H9 (cell line): ENCODE measurements at regions not wholly inside any gene's neighbourhood (a gene's known extent, or its start where the extent isn't known, plus 50 kb on each side); places are given as distances from the start of the nearest gene placed in this dataset.

Experiments
- DNase-seq: peaks from one replicate; pipeline ENCODE4 v3.0.0-alpha.2; 2017
- H2AFZ ChIP-seq: one replicate; pipeline ENCODE4 v1.6.1; 2013; ENCODE audit warnings: mild to moderate bottlenecking, low read length, control low read depth, moderate library complexity
- H2AK5ac ChIP-seq: 2 replicates; pipeline ENCODE4 v1.6.1; 2013; ENCODE audit warnings: low read length, control low read depth, mixed read lengths; ENCODE audit not compliant: insufficient read length
- H2BK120ac ChIP-seq: one replicate; pipeline ENCODE4 v1.6.1; 2013; ENCODE audit warnings: low read depth, mild to moderate bottlenecking, low read length, control low read depth, inconsistent platforms; ENCODE audit not compliant: poor library complexity, severe bottlenecking
- H2BK12ac ChIP-seq: 2 replicates; pipeline ENCODE4 v1.6.1; 2013; ENCODE audit warnings: low read length, control low read depth, mixed read lengths, low read depth; ENCODE audit not compliant: insufficient read length
- H2BK15ac ChIP-seq: 2 replicates; pipeline ENCODE4 v1.6.1; 2013; ENCODE audit warnings: low read depth, low read length, control low read depth
- H2BK20ac ChIP-seq: one replicate; pipeline ENCODE4 v1.6.1; 2013; ENCODE audit warnings: low read depth, mild to moderate bottlenecking, low read length, control low read depth, inconsistent platforms; ENCODE audit not compliant: poor library complexity, severe bottlenecking
- H2BK5ac ChIP-seq: 2 replicates; pipeline ENCODE4 v1.6.1; 2013; ENCODE audit warnings: low read length, control low read depth, mixed read lengths; ENCODE audit not compliant: insufficient read length
- H3K14ac ChIP-seq: 2 replicates; pipeline ENCODE4 v1.6.1; 2013; ENCODE audit warnings: low read length, control low read depth; ENCODE audit not compliant: insufficient read depth
- H3K18ac ChIP-seq: 2 replicates; pipeline ENCODE4 v1.6.1; 2013; ENCODE audit warnings: low read depth, mild to moderate bottlenecking, mixed read lengths, low read length, control low read depth; ENCODE audit not compliant: insufficient read length
- H3K23ac ChIP-seq: 2 replicates; pipeline ENCODE4 v1.6.1; 2013; ENCODE audit warnings: low read length, control low read depth, mixed read lengths, low read depth; ENCODE audit not compliant: insufficient read length
- H3K23me2 ChIP-seq: 2 replicates; pipeline ENCODE4 v1.6.1; 2013; ENCODE audit warnings: low read depth, mild to moderate bottlenecking, mixed read lengths, low read length, control low read depth; ENCODE audit not compliant: insufficient read length, poor library complexity, severe bottlenecking
- H3K27ac ChIP-seq: 2 replicates; pipeline ENCODE4 v1.5.1; 2013; ENCODE audit warnings: low read length, control low read depth, mixed read lengths, low read depth; ENCODE audit not compliant: insufficient read length
- H3K27me3 ChIP-seq: 2 replicates; pipeline ENCODE4 v1.6.1; 2013; ENCODE audit warnings: low read length, control low read depth, inconsistent platforms; ENCODE audit not compliant: insufficient read depth
- H3K4ac ChIP-seq: 2 replicates; pipeline ENCODE4 v1.6.1; 2013; ENCODE audit warnings: low read depth, mild to moderate bottlenecking, control low read depth, inconsistent platforms, low read length, moderate library complexity
- H3K4me1 ChIP-seq: 2 replicates; pipeline ENCODE4 v1.6.1; 2013; ENCODE audit warnings: low read length, control low read depth, inconsistent platforms; ENCODE audit not compliant: insufficient read depth
- H3K4me2 ChIP-seq: 2 replicates; pipeline ENCODE4 v1.6.1; 2013; ENCODE audit warnings: low read length, control low read depth, mixed read lengths; ENCODE audit not compliant: insufficient read length, insufficient read depth
- H3K56ac ChIP-seq: 2 replicates; pipeline ENCODE4 v1.6.1; 2013; ENCODE audit warnings: low read depth, mild to moderate bottlenecking, mixed read lengths, low read length, control low read depth; ENCODE audit not compliant: insufficient read length
- H3K79me1 ChIP-seq: 2 replicates; pipeline ENCODE4 v1.6.1; 2013; ENCODE audit warnings: low read depth, mild to moderate bottlenecking, moderate library complexity, low read length, control low read depth, inconsistent platforms; ENCODE audit not compliant: insufficient read depth, poor library complexity, severe bottlenecking
- H3K79me2 ChIP-seq: 2 replicates; pipeline ENCODE4 v1.6.1; 2013; ENCODE audit warnings: low read length, control low read depth, inconsistent platforms; ENCODE audit not compliant: insufficient read depth
- H3K9ac ChIP-seq: 2 replicates; pipeline ENCODE4 v1.6.1; 2013; ENCODE audit warnings: low read length, control low read depth, mixed read lengths; ENCODE audit not compliant: insufficient read length; ENCODE audit errors: extremely low read depth
- H3K9me3 ChIP-seq: one replicate; pipeline ENCODE4 v1.6.1; 2013; ENCODE audit warnings: low read depth, low read length, inconsistent platforms; ENCODE audit not compliant: control insufficient read depth
- H3T11ph ChIP-seq: one replicate; pipeline ENCODE4 v1.6.1; 2013; ENCODE audit warnings: mild to moderate bottlenecking, low read length, control low read depth, inconsistent platforms
- H4K20me1 ChIP-seq: one replicate; pipeline ENCODE4 v1.6.1; 2013; ENCODE audit not compliant: control insufficient read depth, insufficient read length, insufficient read depth
- H4K5ac ChIP-seq: 2 replicates; pipeline ENCODE4 v1.6.1; 2013; ENCODE audit warnings: low read depth, mild to moderate bottlenecking, mixed read lengths, low read length, control low read depth; ENCODE audit not compliant: insufficient read length
- H4K8ac ChIP-seq: replicated peaks from 2 replicates; pipeline ENCODE4 v1.6.1; 2013; ENCODE audit warnings: low read length, control low read depth, mixed read lengths, low read depth; ENCODE audit not compliant: insufficient read length
- H4K91ac ChIP-seq: 2 replicates; pipeline ENCODE4 v1.6.1; 2013; ENCODE audit warnings: low read depth, mild to moderate bottlenecking, moderate library complexity, mixed read lengths, low read length, control low read depth; ENCODE audit not compliant: insufficient read length
- H3K27ac Mint-ChIP-seq, 3 experiments: 2 replicates in 2 of 3; 3 replicates in 1 of 3; pipeline ENCODE4 v1.8.0; 2020 to 2021; ENCODE audit warnings: mixed read lengths in 3 of 3, mild to moderate bottlenecking in 1 of 3, moderate library complexity in 1 of 3
- H3K27me3 Mint-ChIP-seq: 2 replicates; pipeline ENCODE4 v1.8.0; 2021; ENCODE audit warnings: low read depth, mild to moderate bottlenecking, moderate library complexity, mixed read lengths
- H3K36me3 Mint-ChIP-seq, 3 experiments: 2 replicates in 2 of 3; 3 replicates in 1 of 3; pipeline ENCODE4 v1.8.0; 2020 to 2021; ENCODE audit warnings: low read depth in 3 of 3, mixed read lengths in 3 of 3; ENCODE audit not compliant: insufficient read depth in 1 of 3
- H3K4me1 Mint-ChIP-seq, 2 experiments: 2 replicates each; pipeline ENCODE4 v1.8.0; 2020; ENCODE audit warnings: mixed read lengths in 2 of 2
- H3K4me3 Mint-ChIP-seq, 2 experiments: 2 replicates in 1 of 2; 3 replicates in 1 of 2; pipeline ENCODE4 v1.8.0; 2020 to 2021; ENCODE audit warnings: mild to moderate bottlenecking in 2 of 2, mixed read lengths in 2 of 2, moderate library complexity in 1 of 2
- H3K9me3 Mint-ChIP-seq, 2 experiments: 2 replicates in 1 of 2; 3 replicates in 1 of 2; pipeline ENCODE4 v1.8.0; 2020; ENCODE audit warnings: mild to moderate bottlenecking in 2 of 2, mixed read lengths in 2 of 2, moderate library complexity in 1 of 2
- CTCF ChIP-seq: fragments of 200-600 bp; sonication (generic); conservative IDR thresholded peaks from 3 replicates; pipeline ENCODE4 v1.8.0; 2021; ENCODE audit warnings: antibody characterized with exemption, mild to moderate bottlenecking
- WGBS: extraction: QIAGEN DNeasy Blood & Tissue Kit; methylation state at CpG from one replicate; pipeline ENCODE4 v1.1.7; 2013; ENCODE audit warnings: missing lambda C conversion rate, low lambda C conversion rate, mixed read lengths; ENCODE audit not compliant: insufficient read length; ENCODE audit errors: extremely low coverage; 5-methylcytosine and 5-hydroxymethylcytosine counted together

GRCh38 chr10:43966571-43966965, 317.9 kb upstream of the ZNF32 start:
- no CpG with 5 or more reads among the region's 3 CpGs for WGBS
- Histone ChIP-seq H2BK120ac (no peak overlapping the region), H2BK20ac (no peak overlapping the region), H3T11ph (no peak overlapping the region), H2BK12ac (no peak overlapping the region), H3K23me2 (no peaks in the 10 kb centered on the region), H3K56ac (no peak overlapping the region), H2BK15ac (no peak overlapping the region), H3K23ac (no peak overlapping the region), H3K18ac (no peak overlapping the region), H4K5ac (no peak overlapping the region), H3K79me2 (no peaks in the 10 kb centered on the region), H3K27me3 (no peaks in the 10 kb centered on the region), H3K27ac (no peak overlapping the region), H4K91ac (no peak overlapping the region), H2AK5ac (no peak overlapping the region), H3K14ac (no peak overlapping the region), H2AFZ (no peak overlapping the region), H3K4ac (no peak overlapping the region), H4K20me1 (no peaks in the 10 kb centered on the region), H4K8ac (no peak overlapping the region), H3K4me1 (no peaks in the 10 kb centered on the region), H3K9ac (no peak overlapping the region), H3K9me3 (no peaks in the 10 kb centered on the region), H3K79me1 (no peaks in the 10 kb centered on the region), H2BK5ac (no peak overlapping the region), H3K4me2 (no peak overlapping the region)
- Mint-ChIP-seq H3K4me3 (no peak overlapping the region), H3K36me3 (no peaks in the 10 kb centered on the region; a peak in 1 of 7 replicates), H3K27ac (no peak overlapping the region), H3K27me3 (peaks cover 5% of the 10 kb centered on the region), H3K9me3 (no peaks in the 10 kb centered on the region; a peak in 3 of 5 replicates), H3K4me1 (no peaks in the 10 kb centered on the region)
- TF ChIP-seq CTCF = no peak
- no peak for DNase-seq
